Neural progenitor cell (in vitro differentiated cells): ENCODE measurements at regions not wholly inside any gene's neighbourhood (a gene's known extent, or its start where the extent isn't known, plus 50 kb on each side); places are given as distances from the start of the nearest gene placed in this dataset.

ENCODE experiments used
- DNase-seq: peaks from one replicate; pipeline ENCODE4 v3.0.0-alpha.2; 2016; ENCODE audit warnings: low spot score
- H2AFZ ChIP-seq: fragments of 200-600 bp; sonication (generic); replicated peaks from 2 replicates; pipeline ENCODE4 v1.6.1; 2016; ENCODE audit warnings: antibody characterized with exemption
- H3F3A ChIP-seq: fragments of 200-600 bp; sonication (generic); 2 replicates; pipeline ENCODE4 v1.6.1; 2016; ENCODE audit warnings: antibody characterized with exemption, low read depth
- H3K27ac ChIP-seq: fragments of 200-600 bp; sonication (generic); 2 replicates; pipeline ENCODE4 v1.5.1; 2016; ENCODE audit warnings: mild to moderate bottlenecking
- H3K27me3 ChIP-seq: fragments of 200-600 bp; sonication (generic); 2 replicates; pipeline ENCODE4 v1.6.1; 2016; ENCODE audit warnings: mild to moderate bottlenecking, moderate library complexity
- H3K36me3 ChIP-seq: fragments of 200-600 bp; sonication (generic); 2 replicates; pipeline ENCODE4 v1.5.1; 2016
- H3K4me1 ChIP-seq: fragments of 200-600 bp; sonication (generic); 2 replicates; pipeline ENCODE4 v1.6.1; 2016; ENCODE audit warnings: mixed run types
- H3K4me2 ChIP-seq: fragments of 200-600 bp; sonication (generic); 2 replicates; pipeline ENCODE4 v1.6.1; 2016
- H3K4me3 ChIP-seq: fragments of 200-600 bp; sonication (generic); 2 replicates; pipeline ENCODE4 v1.5.1; 2016
- H3K79me2 ChIP-seq: fragments of 200-600 bp; sonication (generic); 2 replicates; pipeline ENCODE4 v1.6.1; 2016; ENCODE audit warnings: low read depth
- H3K9ac ChIP-seq: fragments of 200-600 bp; sonication (generic); 2 replicates; pipeline ENCODE4 v1.6.1; 2016
- H3K9me3 ChIP-seq: fragments of 200-600 bp; sonication (generic); 2 replicates; pipeline ENCODE4 v1.5.1; 2016; ENCODE audit warnings: low read depth
- H4K20me1 ChIP-seq: fragments of 200-600 bp; sonication (generic); 2 replicates; pipeline ENCODE4 v1.6.1; 2016; ENCODE audit warnings: low read depth
- H3K27ac Mint-ChIP-seq: 3 replicates; pipeline ENCODE4 v1.8.0; 2021; ENCODE audit warnings: mixed read lengths
- H3K27me3 Mint-ChIP-seq: 2 replicates; pipeline ENCODE4 v1.8.0; 2022; ENCODE audit warnings: low read depth, mild to moderate bottlenecking, inconsistent platforms, moderate library complexity, mixed read lengths; ENCODE audit not compliant: insufficient read depth
- H3K36me3 Mint-ChIP-seq: 3 replicates; pipeline ENCODE4 v1.8.0; 2021; ENCODE audit warnings: mixed read lengths
- H3K4me1 Mint-ChIP-seq: 3 replicates; pipeline ENCODE4 v1.8.0; 2021; ENCODE audit warnings: mixed read lengths
- H3K4me3 Mint-ChIP-seq: 3 replicates; pipeline ENCODE4 v1.8.0; 2021; ENCODE audit warnings: mild to moderate bottlenecking, moderate library complexity, mixed read lengths
- H3K9me3 Mint-ChIP-seq: 3 replicates; pipeline ENCODE4 v1.8.0; 2020; ENCODE audit warnings: mixed read lengths
- EZH2 ChIP-seq: fragments of 200-600 bp; sonication (generic); IDR thresholded peaks from 2 replicates; pipeline ENCODE4 v1.6.1; 2017; ENCODE audit warnings: antibody characterized with exemption, mild to moderate bottlenecking, moderate library complexity
- EZH2phosphoT487 ChIP-seq: fragments of 200-600 bp; sonication (generic); IDR thresholded peaks from 2 replicates; pipeline ENCODE4 v1.6.1; 2017; ENCODE audit warnings: antibody characterized with exemption
- TF ChIP-seq, protein P1 (sequence below): fragments of 200-600 bp; sonication (generic); IDR thresholded peaks from 2 replicates; pipeline ENCODE4 v1.5.1; 2017; ENCODE audit warnings: antibody characterized with exemption, mild to moderate bottlenecking

DNA sequence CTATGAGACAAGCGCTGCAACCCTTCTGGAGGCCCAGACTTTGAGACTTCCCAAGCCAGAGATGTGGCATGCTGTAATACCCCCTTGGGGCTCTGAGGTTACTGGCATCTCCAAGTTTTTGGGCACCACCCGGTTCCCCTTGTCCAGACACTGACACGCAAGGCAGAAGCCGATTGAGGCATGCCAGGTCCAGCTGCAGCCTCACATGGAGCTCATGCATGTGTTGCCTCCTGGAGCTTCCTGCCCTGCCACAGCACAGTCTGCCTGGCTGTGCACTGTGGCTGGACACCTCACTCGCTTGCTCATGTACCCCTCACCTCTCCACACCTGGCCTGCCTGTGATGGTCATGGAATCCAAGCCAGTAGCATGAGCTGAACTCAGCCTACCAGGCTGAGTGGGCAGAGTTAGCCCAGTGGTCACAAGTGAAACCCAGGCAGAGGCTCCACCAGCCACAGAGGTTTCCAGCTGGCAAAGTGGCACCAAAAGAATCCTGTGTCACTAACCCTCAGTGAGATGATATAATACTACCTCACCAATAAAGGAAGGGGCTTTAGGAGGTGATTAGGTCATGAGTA, 789.2 kb upstream of the INTU start:
- TF ChIP-seq EZH2phosphoT487 = no peak
- TF ChIP-seq, protein P1, sequence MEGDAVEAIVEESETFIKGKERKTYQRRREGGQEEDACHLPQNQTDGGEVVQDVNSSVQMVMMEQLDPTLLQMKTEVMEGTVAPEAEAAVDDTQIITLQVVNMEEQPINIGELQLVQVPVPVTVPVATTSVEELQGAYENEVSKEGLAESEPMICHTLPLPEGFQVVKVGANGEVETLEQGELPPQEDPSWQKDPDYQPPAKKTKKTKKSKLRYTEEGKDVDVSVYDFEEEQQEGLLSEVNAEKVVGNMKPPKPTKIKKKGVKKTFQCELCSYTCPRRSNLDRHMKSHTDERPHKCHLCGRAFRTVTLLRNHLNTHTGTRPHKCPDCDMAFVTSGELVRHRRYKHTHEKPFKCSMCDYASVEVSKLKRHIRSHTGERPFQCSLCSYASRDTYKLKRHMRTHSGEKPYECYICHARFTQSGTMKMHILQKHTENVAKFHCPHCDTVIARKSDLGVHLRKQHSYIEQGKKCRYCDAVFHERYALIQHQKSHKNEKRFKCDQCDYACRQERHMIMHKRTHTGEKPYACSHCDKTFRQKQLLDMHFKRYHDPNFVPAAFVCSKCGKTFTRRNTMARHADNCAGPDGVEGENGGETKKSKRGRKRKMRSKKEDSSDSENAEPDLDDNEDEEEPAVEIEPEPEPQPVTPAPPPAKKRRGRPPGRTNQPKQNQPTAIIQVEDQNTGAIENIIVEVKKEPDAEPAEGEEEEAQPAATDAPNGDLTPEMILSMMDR = no peak
- peaks cover 5% of the 10 kb centered on the region for H3K4me1 Mint-ChIP-seq
- H3K27ac Mint-ChIP-seq = no peak overlapping the region
- Histone ChIP-seq H3K79me2 (no peaks in the 10 kb centered on the region), H3K27ac (no peak overlapping the region), H3K9me3 (no peaks in the 10 kb centered on the region), H3K4me1 (no peaks in the 10 kb centered on the region), H2AFZ (no peak overlapping the region), H3K27me3 (no peaks in the 10 kb centered on the region), H4K20me1 (no peaks in the 10 kb centered on the region), H3K4me2 (no peak overlapping the region), H3K4me3 (no peak overlapping the region), H3K36me3 (no peaks in the 10 kb centered on the region), H3K9ac (no peak overlapping the region), H3F3A (no peaks in the 10 kb centered on the region)
- H3K4me3 Mint-ChIP-seq = no peak overlapping the region
- H3K27me3 Mint-ChIP-seq = no peaks in the 10 kb centered on the region
- no peak for DNase-seq
- H3K36me3 Mint-ChIP-seq = no peaks in the 10 kb centered on the region
- no peaks in the 10 kb centered on the region for H3K9me3 Mint-ChIP-seq

DNA sequence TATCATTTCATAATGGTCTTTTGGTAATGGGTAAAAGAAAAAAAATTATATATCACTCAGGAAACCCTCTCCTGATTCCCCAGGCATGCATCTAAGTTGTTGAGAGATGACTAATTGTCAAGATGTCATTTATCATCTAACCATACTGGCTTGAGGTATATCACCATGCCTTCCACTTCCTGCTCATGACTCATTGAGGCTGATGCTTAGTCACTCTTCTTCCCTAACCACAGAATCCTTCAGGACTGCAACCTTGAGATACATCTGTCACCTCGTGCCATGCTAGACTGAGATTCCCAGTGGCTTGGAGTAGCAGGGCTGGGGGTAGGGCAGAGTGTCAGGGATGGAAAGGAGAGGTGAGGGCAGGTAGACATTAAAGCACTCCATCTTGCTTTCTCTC, 782.5 kb upstream of the INTU start:
- Histone ChIP-seq H3K79me2 (no peaks in the 10 kb centered on the region), H3K36me3 (no peaks in the 10 kb centered on the region), H4K20me1 (no peaks in the 10 kb centered on the region), H3K9ac (no peak overlapping the region), H3K4me2 (no peak overlapping the region), H3K4me1 (no peaks in the 10 kb centered on the region), H3K27ac (no peak overlapping the region), H3K27me3 (no peaks in the 10 kb centered on the region), H3K9me3 (no peaks in the 10 kb centered on the region), H2AFZ (no peak overlapping the region), H3K4me3 (no peak overlapping the region), H3F3A (no peaks in the 10 kb centered on the region)
- TF ChIP-seq, protein P1 = no peak
- TF ChIP-seq EZH2phosphoT487 = no peak
- TF ChIP-seq EZH2 = no peak
- Mint-ChIP-seq H3K36me3 (no peaks in the 10 kb centered on the region), H3K27ac (no peak overlapping the region), H3K4me3 (no peak overlapping the region), H3K4me1 (peaks cover 9% of the 10 kb centered on the region), H3K9me3 (no peaks in the 10 kb centered on the region), H3K27me3 (peaks cover 2% of the 10 kb centered on the region)
- DNase-seq = no peak

DNA sequence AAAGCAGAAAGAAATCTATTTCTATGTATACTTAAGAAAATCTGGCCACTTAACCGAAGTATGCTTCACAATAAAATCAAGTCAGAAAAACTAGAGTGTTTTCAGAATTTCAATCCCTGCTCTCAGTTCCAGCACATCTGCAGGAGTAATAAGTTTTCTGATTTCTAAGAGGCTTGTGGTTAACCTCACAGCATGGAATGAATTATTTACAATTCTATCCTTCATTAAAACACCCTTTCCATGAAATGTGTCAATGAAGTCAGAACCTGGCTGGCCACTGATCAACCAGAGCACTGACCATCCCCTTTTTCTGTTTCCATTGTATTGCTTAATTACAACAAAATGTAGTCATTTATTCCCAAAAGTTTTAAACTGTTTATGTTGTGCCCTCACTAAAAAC, 781.4 kb upstream of the INTU start:
- no peak for DNase-seq
- H3K4me1 ChIP-seq = no peaks in the 10 kb centered on the region
- no peaks in the 10 kb centered on the region for H3K36me3 ChIP-seq
- H2AFZ ChIP-seq = no peak overlapping the region
- H3K79me2 ChIP-seq = no peaks in the 10 kb centered on the region
- H3K9ac ChIP-seq = no peak overlapping the region
- no peak overlapping the region for H3K27ac ChIP-seq
- H3K27ac Mint-ChIP-seq = no peak overlapping the region
- TF ChIP-seq, protein P1 = no peak
- TF ChIP-seq EZH2 = no peak
- no peak for TF ChIP-seq EZH2phosphoT487
- H3K9me3 ChIP-seq = no peaks in the 10 kb centered on the region
- no peaks in the 10 kb centered on the region for H3K36me3 Mint-ChIP-seq
- H3K4me3 Mint-ChIP-seq = no peak overlapping the region
- no peak overlapping the region for H3K4me3 ChIP-seq
- no peaks in the 10 kb centered on the region for H3K27me3 ChIP-seq
- H3K27me3 Mint-ChIP-seq = peaks cover 2% of the 10 kb centered on the region
- peaks cover 9% of the 10 kb centered on the region for H3K4me1 Mint-ChIP-seq
- H3F3A ChIP-seq = no peaks in the 10 kb centered on the region
- H4K20me1 ChIP-seq = no peaks in the 10 kb centered on the region
- no peaks in the 10 kb centered on the region for H3K9me3 Mint-ChIP-seq
- no peak overlapping the region for H3K4me2 ChIP-seq
